G401 (cell line): ENCODE measurements at regions not wholly inside any gene's neighbourhood (a gene's known extent, or its start where the extent isn't known, plus 50 kb on each side); places are given as distances from the start of the nearest gene placed in this dataset.

ENCODE experiments used
- DNase-seq: peaks from one replicate; pipeline ENCODE4 v3.0.0-alpha.2; 2015; ENCODE audit warnings: low spot score
- in situ Hi-C: cut with HindIII; loops from 2 replicates; pipeline ENCODE4 v1.10.0; 2016; ENCODE audit warnings: low sequenced_read_pairs, mixed read lengths

GRCh38 chr2:188076149-188077056 is 215.3 kb upstream of the GULP1 start:
- in situ Hi-C loops, result no loop called here
- no peak for DNase-seq

- in situ Hi-C loops, result no loop called here
These were observed 213.9 kb upstream of the GULP1 start for GRCh38 chr2:188077757-188078156.

GRCh38 chr2:188078534-188078933 is 213.1 kb upstream of the GULP1 start:
- DNase-seq, result no peak
- in situ Hi-C loops, result no loop called here

More at GRCh38 chr2:188077757-188078156, 213.9 kb upstream of the GULP1 start:
- DNase-seq, result no peak

DNA sequence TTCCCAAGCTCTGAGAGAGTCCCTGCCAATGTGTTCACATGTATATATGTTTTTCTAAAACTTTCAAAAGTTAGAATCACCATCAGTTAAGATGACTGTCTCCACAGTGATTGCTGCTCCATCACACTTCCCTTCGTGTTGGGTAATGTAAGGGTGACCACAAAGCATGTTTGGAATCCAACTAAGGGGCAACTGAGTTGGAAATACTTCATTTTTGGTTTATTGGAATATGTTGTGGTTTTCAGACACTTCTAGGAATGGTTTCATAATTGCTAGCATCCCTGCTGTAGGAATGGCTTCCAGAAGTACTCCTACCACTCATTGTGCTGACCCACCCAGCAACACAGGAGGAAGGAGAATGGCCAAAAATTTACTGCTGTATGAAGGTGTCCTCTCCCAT is 212.5 kb upstream of the GULP1 start:
- DNase-seq, result no peak
- in situ Hi-C loops, result no loop called here

DNA sequence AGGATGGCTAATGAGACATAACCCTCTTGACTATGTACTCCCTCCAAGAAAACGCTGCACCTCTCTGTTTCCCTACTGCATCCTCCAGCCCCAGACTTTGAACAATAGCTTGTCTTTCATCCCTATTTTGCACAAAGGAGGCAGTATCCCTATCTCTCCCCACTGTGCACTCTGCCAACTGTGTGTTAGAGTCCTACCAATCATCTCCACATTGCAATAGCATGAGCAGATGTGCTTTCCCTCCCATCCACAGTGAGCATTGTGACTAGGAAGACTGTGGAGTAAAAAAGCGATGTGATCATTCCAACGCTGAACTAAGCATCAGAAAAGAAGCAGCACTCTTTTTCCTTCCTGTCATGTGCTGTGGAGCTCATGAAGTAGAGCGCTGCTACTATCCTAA is 206.3 kb upstream of the GULP1 start:
- no peak for DNase-seq
- in situ Hi-C loops, result no loop called here

GRCh38 chr2:188089901-188090300 is 201.8 kb upstream of the GULP1 start:
- in situ Hi-C loops, result no loop called here
- DNase-seq, result no peak

DNA sequence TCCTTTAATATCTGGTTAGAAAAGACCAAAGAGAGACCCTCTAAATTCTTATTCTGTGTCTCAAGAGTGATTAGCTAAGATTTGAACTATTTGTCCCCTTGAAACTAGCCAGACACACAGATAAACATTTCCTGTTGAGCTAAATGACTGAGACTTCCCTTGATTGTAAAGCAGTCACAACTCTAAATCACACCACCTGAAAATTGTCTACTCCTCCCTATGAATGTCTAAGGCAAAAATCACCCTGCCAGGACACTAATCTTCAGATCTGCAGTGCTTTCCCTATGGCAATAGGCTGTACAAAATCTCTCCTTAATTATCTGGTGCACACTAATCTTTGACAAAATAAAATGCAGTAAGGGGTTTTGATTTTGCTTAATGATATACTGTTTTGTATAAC is 200.5 kb upstream of the GULP1 start:
- DNase-seq, result no peak
- in situ Hi-C loops, result no loop called here

DNA sequence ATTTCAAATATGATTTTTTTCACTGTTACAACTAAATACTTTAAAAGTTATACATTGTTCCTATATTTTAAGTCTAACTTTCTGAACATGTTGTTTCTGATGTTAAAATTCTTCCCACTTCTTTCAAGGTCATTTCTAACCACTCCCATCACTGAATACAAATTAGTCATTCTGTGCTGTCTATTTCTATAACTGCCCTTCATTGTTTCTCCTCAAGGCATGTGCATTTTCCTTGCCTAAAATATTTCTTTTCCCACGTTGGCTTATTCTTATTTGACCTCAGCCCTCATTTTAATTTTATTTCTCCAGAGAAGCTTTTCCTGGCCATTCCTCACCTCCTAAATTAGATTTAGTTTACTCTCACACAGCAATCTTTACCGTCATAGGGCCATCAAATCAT is 198.9 kb upstream of the GULP1 start:
- DNase-seq, result no peak
- in situ Hi-C loops, result no loop called here

DNA sequence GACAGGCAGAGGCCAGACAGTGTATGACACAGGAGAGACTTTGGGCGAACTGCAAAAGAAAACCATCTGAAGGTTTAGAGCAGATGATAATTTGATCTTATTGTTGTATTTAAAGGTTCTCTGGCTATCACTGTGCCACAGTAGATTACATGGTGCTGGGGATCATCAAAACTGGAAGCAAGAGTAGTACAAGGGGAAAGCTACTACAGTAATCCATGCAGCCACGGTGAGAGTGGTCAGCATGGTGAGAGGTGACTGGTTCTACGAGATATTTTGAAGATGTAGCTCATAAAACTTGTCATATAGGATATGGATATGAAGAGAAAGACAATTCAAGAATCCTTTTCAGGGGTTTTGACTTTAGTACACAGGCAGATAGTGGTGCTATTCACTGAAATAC is 194.8 kb upstream of the GULP1 start:
- in situ Hi-C loops, result no loop called here
- no peak for DNase-seq

- in situ Hi-C loops, result no loop called here
- no peak for DNase-seq
These were observed 188.8 kb upstream of the GULP1 start for GRCh38 chr2:188102881-188103280.

DNA sequence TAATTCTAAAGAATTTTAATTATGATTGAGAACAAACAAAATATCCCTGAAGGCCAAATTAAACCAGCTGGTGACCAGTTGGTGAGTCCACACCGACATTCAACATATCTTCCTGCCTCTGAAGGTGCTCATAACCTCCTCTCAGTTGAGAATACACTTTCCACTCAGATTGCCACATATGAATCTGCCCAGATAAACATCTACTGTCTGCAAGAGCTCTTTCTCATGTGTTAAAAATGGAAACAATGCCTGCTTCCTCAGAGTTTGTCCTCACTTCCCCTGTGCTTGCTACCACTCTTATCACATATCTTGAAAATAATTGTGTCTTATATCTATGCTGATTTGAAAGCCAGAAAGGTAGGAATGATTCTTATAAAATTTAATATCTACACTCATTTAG is 177.7 kb upstream of the GULP1 start:
- no peak for DNase-seq
- in situ Hi-C loops, result no loop called here

GRCh38 chr2:188117706-188118105 is 174.0 kb upstream of the GULP1 start:
- no peak for DNase-seq
- in situ Hi-C loops, result no loop called here

DNA sequence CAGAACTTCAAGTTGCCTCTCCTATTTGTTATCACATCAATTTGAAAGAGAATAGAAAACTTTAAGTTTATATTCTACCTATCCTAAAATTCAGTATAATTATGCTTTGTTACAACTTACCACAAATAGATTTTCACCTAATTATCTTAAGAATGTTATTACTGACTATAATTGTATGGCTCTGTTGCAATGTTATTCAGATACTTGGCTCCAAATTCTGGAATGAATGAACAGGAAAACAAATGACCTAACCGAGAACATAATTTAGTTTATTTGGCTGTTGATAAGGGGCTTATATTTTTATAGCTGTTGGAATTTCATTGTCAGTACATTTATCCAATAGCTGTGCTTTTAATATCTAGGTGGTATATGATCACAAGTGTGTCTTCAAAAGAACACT is 173.2 kb upstream of the GULP1 start:
- DNase-seq, result no peak
- in situ Hi-C loops, result no loop called here

DNA sequence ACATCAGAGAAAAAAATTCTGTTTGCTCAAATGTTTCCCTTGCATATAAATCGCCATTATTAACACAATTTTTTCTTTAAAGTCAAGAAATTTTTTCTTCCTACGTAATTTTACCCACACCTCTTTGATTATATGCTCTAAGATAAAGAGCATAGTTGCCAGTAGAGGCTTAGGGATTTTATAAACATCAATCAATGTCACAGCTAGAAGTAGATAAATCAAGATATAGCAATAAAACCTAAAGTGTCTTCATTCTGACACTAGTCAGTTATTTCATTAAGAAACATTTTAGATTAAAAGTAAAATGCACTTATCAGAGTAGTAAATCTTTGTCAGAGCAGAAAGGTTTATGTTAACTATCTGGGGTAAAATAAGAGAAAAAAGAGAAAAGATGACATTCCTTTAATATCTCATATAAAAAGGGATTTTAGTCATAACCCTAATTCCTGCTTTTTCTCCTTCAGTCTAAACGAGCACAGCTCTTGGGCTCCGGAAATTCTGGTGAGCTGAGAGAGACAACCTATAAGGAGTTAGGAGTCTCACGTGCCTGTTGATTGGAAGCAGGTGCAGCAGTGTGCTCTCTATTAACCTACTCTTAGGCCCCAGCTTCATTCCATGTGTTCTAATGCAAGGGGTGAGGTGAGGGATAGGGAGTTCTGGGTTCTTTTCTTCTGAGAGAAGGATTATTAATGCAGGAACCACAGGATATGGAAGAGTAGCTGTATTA is 172.4 kb upstream of the GULP1 start:
- DNase-seq, result no peak
- in situ Hi-C loops, result no loop called here

- in situ Hi-C loops, result no loop called here
- DNase-seq, result no peak
These were observed 168.7 kb upstream of the GULP1 start for GRCh38 chr2:188122985-188123384.

- in situ Hi-C loops, result no loop called here
These were observed 162.0 kb upstream of the GULP1 start for GRCh38 chr2:188129677-188130076.

DNA sequence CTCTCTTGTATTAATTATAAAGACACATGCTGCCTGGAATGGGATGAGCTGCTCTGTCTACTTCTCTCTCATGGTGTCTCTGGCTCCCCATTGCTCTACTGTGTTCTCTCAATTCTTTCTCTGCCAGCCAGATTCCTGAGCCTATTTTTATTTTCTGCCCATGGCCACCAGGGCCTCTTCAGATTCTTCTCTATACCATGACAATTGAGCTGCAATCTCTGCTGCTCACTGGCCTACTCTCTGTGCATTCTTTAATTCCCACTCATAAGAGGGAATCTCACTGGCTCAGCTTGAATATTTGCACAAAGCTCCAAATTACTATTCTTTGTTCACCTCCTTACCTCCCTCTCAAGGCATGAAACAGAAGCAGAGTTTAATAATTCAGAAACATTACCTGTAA is 161.4 kb upstream of the GULP1 start:
- in situ Hi-C loops, result no loop called here
- no peak for DNase-seq

More at GRCh38 chr2:188129677-188130076, 162.0 kb upstream of the GULP1 start:
- no peak for DNase-seq

GRCh38 chr2:188131281-188131680 is 160.4 kb upstream of the GULP1 start:
- DNase-seq, result no peak
- in situ Hi-C loops, result no loop called here

GRCh38 chr2:188132385-188132784 is 159.3 kb upstream of the GULP1 start:
- no peak for DNase-seq
- in situ Hi-C loops, result no loop called here

- in situ Hi-C loops, result no loop called here
- DNase-seq, result no peak
These were observed 157.4 kb upstream of the GULP1 start for GRCh38 chr2:188134241-188134640.

GRCh38 chr2:188138313-188138712 is 153.4 kb upstream of the GULP1 start:
- in situ Hi-C loops, result no loop called here
- DNase-seq, result no peak
